Spleen (tissue), 7 donors: ENCODE measurements at regions not wholly inside any gene's neighbourhood (a gene's known extent, or its start where the extent isn't known, plus 50 kb on each side); places are given as distances from the start of the nearest gene placed in this dataset.

Experiments used
- POLR2A ChIP-seq, 3 donors: fragments of 450-650 bp; IDR thresholded peaks; one replicate each; pipeline ENCODE4 v1.5.1; 2017; ENCODE audit warnings: antibody characterized with exemption in 3 of 3, mild to moderate bottlenecking in 1 of 3
- POLR2AphosphoS5 ChIP-seq, 3 donors: sonication (generic); formaldehyde crosslinking; IDR thresholded peaks; one replicate each; pipeline ENCODE4 v1.5.1; 2017; ENCODE audit warnings: antibody characterized with exemption in 3 of 3
- TF ChIP-seq, protein P1 (sequence below), 11 experiments: fragments of 200-600 bp in 7 of 11; fragments of 450-650 bp in 4 of 11; sonication (generic) in 4 of 11; IDR thresholded peaks in 8 of 11; conservative IDR thresholded peaks in 3 of 11; 1 replicate in 7 of 11; 2 replicates in 4 of 11; pipeline versions ENCODE4 v1.4.0 to v1.8.0; 2016 to 2021; ENCODE audit warnings: antibody characterized with exemption in 11 of 11, inconsistent platforms in 4 of 11, mild to moderate bottlenecking in 1 of 11
- donor health status: DM: no; HTN: no; CAD: no; lungs with moderate emphysema.
- donor health status: DM: no; HTN: no; CAD: no.
- donor health status: DM: no; HTN: no; CAD: no.

- TF ChIP-seq POLR2A (IDR thresholded peaks at IDR 0.05) (no peak), POLR2AphosphoS5 (IDR thresholded peaks at IDR 0.05) (no peak)
- TF ChIP-seq, protein P1, sequence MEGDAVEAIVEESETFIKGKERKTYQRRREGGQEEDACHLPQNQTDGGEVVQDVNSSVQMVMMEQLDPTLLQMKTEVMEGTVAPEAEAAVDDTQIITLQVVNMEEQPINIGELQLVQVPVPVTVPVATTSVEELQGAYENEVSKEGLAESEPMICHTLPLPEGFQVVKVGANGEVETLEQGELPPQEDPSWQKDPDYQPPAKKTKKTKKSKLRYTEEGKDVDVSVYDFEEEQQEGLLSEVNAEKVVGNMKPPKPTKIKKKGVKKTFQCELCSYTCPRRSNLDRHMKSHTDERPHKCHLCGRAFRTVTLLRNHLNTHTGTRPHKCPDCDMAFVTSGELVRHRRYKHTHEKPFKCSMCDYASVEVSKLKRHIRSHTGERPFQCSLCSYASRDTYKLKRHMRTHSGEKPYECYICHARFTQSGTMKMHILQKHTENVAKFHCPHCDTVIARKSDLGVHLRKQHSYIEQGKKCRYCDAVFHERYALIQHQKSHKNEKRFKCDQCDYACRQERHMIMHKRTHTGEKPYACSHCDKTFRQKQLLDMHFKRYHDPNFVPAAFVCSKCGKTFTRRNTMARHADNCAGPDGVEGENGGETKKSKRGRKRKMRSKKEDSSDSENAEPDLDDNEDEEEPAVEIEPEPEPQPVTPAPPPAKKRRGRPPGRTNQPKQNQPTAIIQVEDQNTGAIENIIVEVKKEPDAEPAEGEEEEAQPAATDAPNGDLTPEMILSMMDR (IDR thresholded peaks at IDR 0.05 in 8 of 11, conservative IDR thresholded peaks at IDR 0.05 in 3 of 11): no peak
Measured at GRCh38 chr12:3352230-3352629, 138.8 kb upstream of the PRMT8 start.
